Ascending aorta (tissue), 2 donors: ENCODE measurements at regions not wholly inside any gene's neighbourhood (a gene's known extent, or its start where the extent isn't known, plus 50 kb on each side); places are given as distances from the start of the nearest gene placed in this dataset.

Source experiments
- DNase-seq, 2 donors: peaks; one replicate each; pipeline ENCODE4 v3.0.0-alpha.2; 2019; ENCODE audit warnings: low spot score in 2 of 2
- H3K27ac ChIP-seq, 2 donors: fragments of 200-600 bp; sonication (generic); one replicate each; pipeline ENCODE4 v1.5.1; 2016 to 2017; ENCODE audit warnings: mild to moderate bottlenecking in 1 of 2
- H3K27me3 ChIP-seq: fragments of 200-600 bp; sonication (generic); one replicate; pipeline ENCODE4 v1.5.1; 2017
- H3K36me3 ChIP-seq, 2 donors: fragments of 200-600 bp; sonication (generic); one replicate each; pipeline ENCODE4 v1.5.1; 2016
- H3K4me1 ChIP-seq, 2 donors: fragments of 200-600 bp; sonication (generic); one replicate each; pipeline ENCODE4 v1.5.1; 2016 to 2017; ENCODE audit warnings: mild to moderate bottlenecking in 1 of 2
- H3K4me3 ChIP-seq, 2 donors: fragments of 200-600 bp; sonication (generic); one replicate each; pipeline ENCODE4 v1.5.1; 2016 to 2017; ENCODE audit warnings: mild to moderate bottlenecking in 1 of 2
- H3K9me3 ChIP-seq, 2 donors: fragments of 200-600 bp; sonication (generic); one replicate each; pipeline ENCODE4 v1.5.1; 2016
- intact Hi-C: fragments of 100-400 bp; cut with DNase I; formaldehyde crosslinking; loops from one replicate; pipeline ENCODE4 v1.15.1; 2023
- TF ChIP-seq, protein P1 (sequence below), 3 experiments: fragments of 200-600 bp in 2 of 3; fragments of 450-650 bp in 1 of 3; sonication (generic) in 2 of 3; IDR thresholded peaks; one replicate each; pipeline ENCODE4 v1.5.1; 2016 to 2019; ENCODE audit warnings: antibody characterized with exemption in 3 of 3, mild to moderate bottlenecking in 1 of 3, moderate library complexity in 1 of 3

DNA sequence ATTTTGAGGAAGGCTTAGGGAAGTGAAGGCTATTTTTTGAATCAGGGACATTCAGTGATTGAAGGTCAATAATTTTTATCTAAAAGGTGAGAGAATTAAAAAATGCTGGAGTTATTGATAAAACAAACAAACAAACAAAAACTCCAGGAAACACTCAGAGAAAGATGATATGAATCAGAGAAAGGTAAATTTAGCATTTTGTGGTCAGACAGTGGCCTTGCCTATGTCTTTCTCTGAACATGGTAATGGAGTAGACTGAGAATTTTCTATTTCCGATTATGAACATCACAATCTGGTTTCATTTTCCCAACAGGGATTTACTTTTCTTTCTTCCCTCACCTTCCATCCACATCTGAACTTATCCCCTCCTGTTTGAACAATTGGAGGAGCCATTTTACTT, 353.6 kb upstream of the RIOK2 start:
- no peak overlapping the region for H3K4me3 ChIP-seq
- H3K4me1 ChIP-seq, result no peaks in the 10 kb centered on the region
- H3K36me3 ChIP-seq, result no peaks in the 10 kb centered on the region
- no peaks in the 10 kb centered on the region for H3K9me3 ChIP-seq
- TF ChIP-seq, protein P1, sequence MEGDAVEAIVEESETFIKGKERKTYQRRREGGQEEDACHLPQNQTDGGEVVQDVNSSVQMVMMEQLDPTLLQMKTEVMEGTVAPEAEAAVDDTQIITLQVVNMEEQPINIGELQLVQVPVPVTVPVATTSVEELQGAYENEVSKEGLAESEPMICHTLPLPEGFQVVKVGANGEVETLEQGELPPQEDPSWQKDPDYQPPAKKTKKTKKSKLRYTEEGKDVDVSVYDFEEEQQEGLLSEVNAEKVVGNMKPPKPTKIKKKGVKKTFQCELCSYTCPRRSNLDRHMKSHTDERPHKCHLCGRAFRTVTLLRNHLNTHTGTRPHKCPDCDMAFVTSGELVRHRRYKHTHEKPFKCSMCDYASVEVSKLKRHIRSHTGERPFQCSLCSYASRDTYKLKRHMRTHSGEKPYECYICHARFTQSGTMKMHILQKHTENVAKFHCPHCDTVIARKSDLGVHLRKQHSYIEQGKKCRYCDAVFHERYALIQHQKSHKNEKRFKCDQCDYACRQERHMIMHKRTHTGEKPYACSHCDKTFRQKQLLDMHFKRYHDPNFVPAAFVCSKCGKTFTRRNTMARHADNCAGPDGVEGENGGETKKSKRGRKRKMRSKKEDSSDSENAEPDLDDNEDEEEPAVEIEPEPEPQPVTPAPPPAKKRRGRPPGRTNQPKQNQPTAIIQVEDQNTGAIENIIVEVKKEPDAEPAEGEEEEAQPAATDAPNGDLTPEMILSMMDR (IDR thresholded peaks at IDR 0.05), result no peak
- no peak for DNase-seq
- no peak overlapping the region for H3K27ac ChIP-seq
- intact Hi-C loops, result loop anchor here (10.0 kb wide), 1 partner anchor 242 kb away; no protein-coding TSS in a partner anchor
- H3K27me3 ChIP-seq, result no peaks in the 10 kb centered on the region

DNA sequence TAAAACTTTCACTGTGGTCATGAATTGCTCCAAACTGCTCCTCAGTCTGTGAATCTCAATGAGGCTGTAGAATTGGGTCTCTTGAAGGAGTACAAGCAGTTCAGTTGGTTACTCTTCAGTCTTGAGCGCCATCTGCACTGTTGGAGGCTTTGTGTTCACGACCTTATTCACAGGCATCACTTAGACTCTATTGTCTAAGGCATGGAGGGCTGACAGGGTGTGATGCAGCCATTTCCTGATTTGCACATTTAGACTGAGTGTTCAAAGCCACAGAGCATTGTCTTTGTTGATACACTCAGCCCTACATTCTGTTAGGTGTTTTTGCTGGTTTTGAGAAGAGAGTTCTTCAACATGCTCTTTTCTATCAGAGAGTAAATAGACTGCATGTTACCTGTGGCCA, 355.9 kb upstream of the RIOK2 start:
- DNase-seq, result no peak
- TF ChIP-seq, protein P1 (IDR thresholded peaks at IDR 0.05), result no peak
- H3K36me3 ChIP-seq, result no peaks in the 10 kb centered on the region
- no peak overlapping the region for H3K27ac ChIP-seq
- intact Hi-C loops, result loop anchor here (10.0 kb wide), 1 partner anchor 244 kb away; no protein-coding TSS in a partner anchor
- H3K9me3 ChIP-seq, result no peaks in the 10 kb centered on the region
- H3K4me1 ChIP-seq, result no peaks in the 10 kb centered on the region
- no peaks in the 10 kb centered on the region for H3K27me3 ChIP-seq
- no peak overlapping the region for H3K4me3 ChIP-seq

DNA sequence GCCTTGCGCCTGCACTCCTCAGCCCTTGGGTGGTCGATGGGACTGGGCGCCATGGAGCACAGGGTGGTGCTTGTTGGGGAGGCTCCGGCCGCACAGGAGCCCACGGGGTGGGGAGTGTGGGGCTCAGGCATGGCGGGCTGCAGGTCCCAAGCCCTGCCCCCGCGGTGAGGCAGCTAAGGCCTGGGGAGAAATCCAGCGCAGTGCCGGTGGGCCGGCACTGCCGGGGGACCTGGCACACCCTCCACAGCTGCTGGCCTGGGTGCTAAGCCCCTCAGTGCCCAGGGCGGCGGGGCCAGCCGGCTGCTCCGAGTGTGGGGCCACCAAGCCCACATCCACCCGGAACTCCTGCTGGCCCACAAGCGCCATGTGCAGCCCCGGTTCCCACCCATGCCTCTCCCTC, 358.8 kb upstream of the RIOK2 start:
- Histone ChIP-seq H3K4me3 (no peak overlapping the region), H3K27me3 (no peaks in the 10 kb centered on the region), H3K27ac (no peak overlapping the region), H3K36me3 (no peaks in the 10 kb centered on the region), H3K4me1 (no peaks in the 10 kb centered on the region), H3K9me3 (no peaks in the 10 kb centered on the region)
- DNase-seq, result no peak
- intact Hi-C loops, result no loop called here
- TF ChIP-seq, protein P1 (IDR thresholded peaks at IDR 0.05), result no peak

DNA sequence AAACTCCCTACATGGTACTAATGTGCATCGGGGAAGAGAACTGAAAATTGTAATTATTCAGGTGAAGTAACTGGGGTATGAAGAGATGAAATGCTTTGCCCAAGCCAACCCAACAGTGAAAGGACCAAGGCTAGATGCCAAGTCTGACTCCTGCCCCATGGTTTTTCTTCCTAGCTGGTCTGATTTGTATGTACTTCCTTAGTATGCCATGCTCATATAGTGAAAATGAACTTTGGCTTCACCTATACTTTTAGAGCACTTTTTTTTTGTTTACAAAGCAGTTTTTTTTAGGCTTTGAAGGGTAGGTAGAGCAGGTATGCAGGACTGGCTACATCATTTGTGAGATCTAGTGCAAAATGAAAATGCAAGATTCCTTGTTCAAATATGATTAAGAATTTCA, 359.4 kb upstream of the RIOK2 start:
- Histone ChIP-seq H3K4me3 (no peak overlapping the region), H3K9me3 (no peaks in the 10 kb centered on the region), H3K36me3 (no peaks in the 10 kb centered on the region), H3K27ac (no peak overlapping the region), H3K4me1 (no peaks in the 10 kb centered on the region), H3K27me3 (no peaks in the 10 kb centered on the region)
- no peak for DNase-seq
- TF ChIP-seq, protein P1 (IDR thresholded peaks at IDR 0.05), result no peak
- intact Hi-C loops, result no loop called here

DNA sequence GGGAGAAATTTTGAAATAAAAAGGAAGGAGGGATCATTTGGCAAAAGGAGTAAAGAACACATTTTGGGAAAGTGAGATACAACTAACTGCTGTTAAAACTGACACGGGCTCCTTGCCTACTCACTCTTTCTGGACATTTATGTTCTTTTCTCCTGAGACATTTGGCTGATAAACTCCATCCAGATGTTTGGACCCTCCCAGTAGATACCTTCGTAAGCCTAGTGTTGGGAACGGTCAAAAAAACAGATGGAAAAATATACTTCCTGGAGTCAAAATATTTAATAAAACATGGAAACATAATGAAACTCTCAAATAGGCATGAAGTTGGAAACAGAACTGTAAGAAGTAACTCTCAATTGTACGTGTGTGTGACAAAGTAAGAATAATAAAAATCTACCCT, 360.1 kb upstream of the RIOK2 start:
- Histone ChIP-seq H3K27me3 (no peaks in the 10 kb centered on the region), H3K27ac (no peak overlapping the region), H3K36me3 (no peaks in the 10 kb centered on the region), H3K4me1 (no peaks in the 10 kb centered on the region), H3K4me3 (no peak overlapping the region), H3K9me3 (no peaks in the 10 kb centered on the region)
- intact Hi-C loops, result no loop called here
- TF ChIP-seq, protein P1 (IDR thresholded peaks at IDR 0.05), result no peak
- DNase-seq, result no peak

DNA sequence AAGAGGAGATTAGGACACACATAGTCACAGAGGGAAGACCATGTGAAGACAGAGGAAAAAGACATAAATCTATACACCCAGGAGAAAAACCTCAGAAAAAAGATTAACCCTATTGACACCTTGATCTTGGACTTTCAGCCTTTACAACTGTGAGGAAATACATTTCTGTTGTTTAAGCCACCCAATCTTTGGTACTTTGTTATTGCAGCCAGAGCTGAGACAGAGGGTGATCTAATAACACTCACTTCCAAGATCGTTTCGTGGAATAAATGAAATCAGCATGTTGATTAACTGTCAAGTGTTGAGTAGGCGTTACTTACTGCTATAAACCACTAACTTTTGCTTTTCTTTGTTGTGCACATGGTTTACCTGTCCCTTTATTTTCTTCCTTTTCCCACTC, 361.2 kb upstream of the RIOK2 start:
- Histone ChIP-seq H3K9me3 (no peaks in the 10 kb centered on the region), H3K36me3 (no peaks in the 10 kb centered on the region), H3K4me3 (no peak overlapping the region), H3K27ac (no peak overlapping the region), H3K27me3 (no peaks in the 10 kb centered on the region), H3K4me1 (no peaks in the 10 kb centered on the region)
- intact Hi-C loops, result no loop called here
- TF ChIP-seq, protein P1 (IDR thresholded peaks at IDR 0.05), result no peak
- DNase-seq, result no peak
